ENCODE measurements at regions not wholly inside any gene's neighbourhood (a gene's known extent, or its start where the extent isn't known, plus 50 kb on each side); places are given as distances from the start of the nearest gene placed in this dataset.

DNA sequence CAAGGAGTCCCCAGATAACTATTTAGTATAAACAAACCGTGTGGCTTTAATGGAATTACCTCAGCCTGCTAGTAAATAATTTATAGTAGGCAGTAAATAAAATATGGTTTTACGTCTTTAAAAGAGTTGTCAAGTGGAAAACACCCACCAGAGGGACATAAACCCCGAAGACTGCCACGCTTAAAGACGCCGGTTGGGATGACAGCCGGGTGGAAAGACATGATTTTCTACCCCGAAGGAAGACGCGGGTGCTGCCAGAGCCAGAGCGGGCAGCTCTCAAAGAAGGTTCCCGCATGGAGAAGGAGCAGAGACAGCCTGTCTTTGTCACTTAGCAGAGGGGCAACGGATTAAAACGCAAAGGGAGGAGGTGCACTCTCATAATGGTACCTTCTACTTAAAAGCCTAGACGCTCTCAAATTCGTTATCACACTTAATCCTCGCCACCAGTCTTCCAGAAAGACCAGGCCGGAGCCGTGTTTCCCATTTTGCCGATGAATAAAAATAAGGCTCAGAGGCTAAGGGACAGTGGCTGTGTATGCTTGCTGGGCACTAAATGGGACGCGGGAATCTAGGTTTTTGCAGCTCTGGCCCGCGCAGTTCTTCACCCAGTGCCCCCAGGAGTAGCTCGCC, 140.5 kb upstream of the ZIC3 start:
- Mint-ChIP-seq H3K36me3 (peaks cover 2% of the 10 kb centered on the region), H3K27me3 (peaks cover 27% of the 10 kb centered on the region), H3K4me1 (ENCODE audit: low read depth) (peaks cover 12% of the 10 kb centered on the region), H3K9me3 (ENCODE audit: low read depth) (no peaks in the 10 kb centered on the region), H3K4me3 (no peak overlapping the region), H3K27ac (no peak overlapping the region)

DNA sequence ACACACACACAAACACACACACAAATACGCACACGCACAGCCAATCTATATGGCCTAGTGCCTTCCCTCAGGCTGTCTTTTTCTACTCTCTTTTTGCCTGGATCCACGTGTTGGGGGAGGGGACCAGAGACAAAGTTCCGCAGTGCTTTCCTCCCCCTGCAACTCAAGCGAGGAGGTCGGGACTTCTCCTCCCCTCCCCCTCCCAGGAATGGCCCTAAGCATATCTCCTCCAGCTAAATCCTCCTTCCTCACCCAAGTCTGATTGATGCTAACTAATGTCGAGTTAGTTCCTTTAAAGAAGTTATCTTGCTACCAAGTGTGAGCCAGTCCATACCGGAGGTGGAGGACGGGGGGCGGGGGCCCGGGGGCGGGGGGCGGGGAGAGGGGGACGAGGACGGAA, 141.2 kb upstream of the ZIC3 start:
- H3K4me1 Mint-ChIP-seq (ENCODE audit: low read depth): peaks cover 12% of the 10 kb centered on the region
- H3K4me3 Mint-ChIP-seq: no peak overlapping the region
- peaks cover 2% of the 10 kb centered on the region for H3K36me3 Mint-ChIP-seq
- H3K27ac Mint-ChIP-seq: no peak overlapping the region
- H3K9me3 Mint-ChIP-seq (ENCODE audit: low read depth): no peaks in the 10 kb centered on the region
- peaks cover 31% of the 10 kb centered on the region for H3K27me3 Mint-ChIP-seq

DNA sequence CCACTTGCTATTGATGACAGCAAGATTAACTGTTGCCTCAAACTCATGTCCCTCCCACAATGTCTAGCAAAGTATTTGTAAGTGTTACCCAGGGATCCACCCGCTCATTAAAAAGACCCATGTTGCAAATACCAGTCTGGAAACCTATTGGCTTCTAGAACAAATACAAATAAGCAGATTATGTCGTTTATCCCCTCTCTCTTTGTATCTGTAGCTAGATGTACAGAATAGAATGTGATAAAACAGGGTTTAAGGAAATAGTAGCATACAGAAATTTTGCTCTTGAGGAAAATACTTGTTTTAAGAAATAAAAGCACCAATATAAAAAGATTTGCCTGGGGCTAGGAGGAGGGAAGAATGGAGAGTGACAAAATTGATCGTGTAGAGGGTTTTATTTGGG, 142.7 kb upstream of the ZIC3 start:
- Mint-ChIP-seq H3K27me3 (peaks cover 29% of the 10 kb centered on the region), H3K4me3 (no peak overlapping the region), H3K36me3 (peaks cover 2% of the 10 kb centered on the region), H3K9me3 (ENCODE audit: low read depth) (no peaks in the 10 kb centered on the region), H3K27ac (no peak overlapping the region), H3K4me1 (ENCODE audit: low read depth) (peaks cover 8% of the 10 kb centered on the region)

DNA sequence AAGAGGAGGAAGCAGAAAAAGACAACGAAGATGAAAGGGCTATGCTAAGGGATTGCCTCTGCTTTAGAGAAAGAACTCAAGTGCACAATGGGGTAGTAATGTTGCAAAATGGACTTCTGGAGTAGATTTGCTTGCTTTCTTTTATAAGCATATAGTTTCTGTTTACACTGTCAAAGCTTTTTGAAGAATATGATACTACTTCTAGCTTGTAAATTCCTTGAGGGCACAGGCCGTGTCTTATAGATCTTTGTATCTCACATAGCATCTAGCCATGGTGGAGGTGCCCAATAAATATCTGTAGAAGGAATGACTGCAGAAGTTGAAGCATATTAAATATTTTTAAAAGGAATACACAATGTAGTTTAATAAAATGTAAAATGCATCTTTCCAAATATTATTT, 147.8 kb upstream of the ZIC3 start:
- Mint-ChIP-seq H3K27ac (no peak overlapping the region), H3K4me3 (no peak overlapping the region), H3K36me3 (no peaks in the 10 kb centered on the region), H3K9me3 (ENCODE audit: low read depth) (no peaks in the 10 kb centered on the region), H3K27me3 (peaks cover 19% of the 10 kb centered on the region), H3K4me1 (ENCODE audit: low read depth) (no peaks in the 10 kb centered on the region)

DNA sequence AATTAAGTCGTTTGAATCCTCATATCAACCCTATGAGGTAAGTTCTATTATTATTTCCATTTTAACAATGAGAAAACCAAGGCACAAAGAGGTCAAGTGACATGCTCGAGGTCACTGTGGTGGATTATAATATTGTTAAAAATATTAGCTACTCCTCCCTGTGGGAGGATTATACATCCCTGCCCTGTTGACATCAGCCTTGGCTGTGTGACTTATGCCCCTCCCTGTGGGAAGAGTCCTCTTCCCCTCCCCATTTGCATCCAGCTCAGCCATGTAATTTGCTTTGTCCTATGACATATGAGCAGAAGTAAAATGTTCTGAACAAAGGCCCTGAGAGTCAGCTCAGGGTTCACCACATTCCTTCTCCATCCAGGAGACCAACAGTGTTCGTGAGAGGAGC, 152.7 kb upstream of the ZIC3 start:
- Mint-ChIP-seq H3K27ac (no peak overlapping the region), H3K9me3 (ENCODE audit: low read depth) (no peaks in the 10 kb centered on the region), H3K27me3 (peaks cover 10% of the 10 kb centered on the region), H3K4me1 (ENCODE audit: low read depth) (no peaks in the 10 kb centered on the region), H3K4me3 (no peak overlapping the region), H3K36me3 (no peaks in the 10 kb centered on the region)

DNA sequence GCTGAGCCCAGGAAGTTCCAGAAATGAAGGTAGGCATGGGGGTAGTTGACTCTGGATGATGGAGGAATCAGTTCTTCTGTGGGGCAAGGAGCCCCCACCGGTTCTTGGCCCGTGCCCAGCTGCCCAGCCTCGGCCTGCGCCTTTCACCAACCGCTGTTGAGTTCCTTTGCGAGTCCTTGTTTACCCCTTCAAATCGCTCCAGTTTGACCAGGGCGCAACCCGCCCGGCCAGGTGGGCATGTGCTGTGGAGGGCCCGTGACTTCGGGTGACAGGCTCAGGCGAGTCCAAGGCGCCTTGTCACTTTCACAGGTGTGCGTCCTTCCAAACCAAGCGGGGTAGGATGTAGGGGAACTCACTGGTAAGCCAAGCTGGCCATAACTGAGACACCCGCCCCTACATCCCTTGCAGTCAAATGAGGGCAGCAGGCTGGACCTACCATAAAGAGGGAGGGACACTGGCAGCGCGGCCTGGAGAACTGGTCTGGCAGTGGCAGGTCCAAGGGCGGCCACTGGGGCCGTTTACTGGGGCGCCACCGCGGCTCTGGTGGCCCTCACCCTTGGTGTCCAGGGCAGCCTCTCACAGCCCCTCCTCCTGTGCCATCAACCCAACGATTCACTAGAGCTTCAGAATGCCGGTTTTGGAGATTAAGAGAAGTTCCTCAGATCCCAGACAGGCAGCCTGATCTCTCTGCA, 160.3 kb upstream of the ZIC3 start:
- Mint-ChIP-seq H3K4me3 (no peak overlapping the region), H3K9me3 (ENCODE audit: low read depth) (no peaks in the 10 kb centered on the region), H3K27me3 (peaks cover 4% of the 10 kb centered on the region), H3K4me1 (ENCODE audit: low read depth) (no peaks in the 10 kb centered on the region), H3K36me3 (no peaks in the 10 kb centered on the region), H3K27ac (no peak overlapping the region)

DNA sequence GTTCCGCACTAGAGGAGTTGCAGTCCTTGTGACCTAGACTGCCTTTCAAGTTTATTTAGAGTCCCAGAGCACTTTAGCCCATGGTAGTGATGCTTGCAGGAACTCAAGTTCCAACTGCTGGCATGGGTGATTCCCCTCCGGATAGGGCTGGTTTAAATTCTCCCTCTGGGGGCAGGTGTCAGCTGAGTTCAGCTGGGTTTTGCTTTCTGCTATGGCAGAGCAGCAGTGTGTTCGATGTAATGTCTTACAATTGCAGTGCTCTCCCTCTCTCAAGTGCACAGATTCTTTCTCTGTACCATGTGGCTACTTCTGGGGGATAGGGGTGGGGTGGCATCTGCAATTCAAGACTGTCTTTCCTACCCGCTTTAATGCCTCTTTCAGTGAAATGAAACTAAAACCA, 164.8 kb upstream of the ZIC3 start:
- Mint-ChIP-seq H3K4me1 (ENCODE audit: low read depth) (no peaks in the 10 kb centered on the region), H3K36me3 (no peaks in the 10 kb centered on the region), H3K27me3 (peaks cover 7% of the 10 kb centered on the region), H3K9me3 (ENCODE audit: low read depth) (no peaks in the 10 kb centered on the region), H3K27ac (no peak overlapping the region), H3K4me3 (no peak overlapping the region)

DNA sequence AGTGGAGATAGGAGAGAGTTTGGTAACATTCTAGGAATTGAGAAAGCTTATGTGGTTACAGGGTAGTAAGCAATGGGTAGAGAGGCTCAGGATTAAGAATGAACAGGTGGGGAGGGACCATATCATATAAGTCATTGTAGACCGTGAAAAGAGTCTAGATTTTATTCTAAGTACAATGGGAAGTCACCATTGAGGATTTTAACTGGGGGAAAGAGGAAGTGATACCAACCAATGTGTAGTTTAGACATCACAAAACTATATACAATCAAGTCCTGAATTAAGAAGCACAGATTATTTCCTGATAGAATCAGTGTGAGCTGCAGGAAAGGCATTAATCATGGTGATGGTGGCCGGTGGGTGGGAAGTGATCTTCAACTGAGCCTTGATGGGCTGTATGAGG, 178.3 kb upstream of the ZIC3 start:
- no peaks in the 10 kb centered on the region for H3K27me3 Mint-ChIP-seq
- no peaks in the 10 kb centered on the region for H3K9me3 Mint-ChIP-seq (ENCODE audit: low read depth)
- H3K27ac Mint-ChIP-seq: no peak overlapping the region
- H3K36me3 Mint-ChIP-seq: peaks cover 2% of the 10 kb centered on the region
- H3K4me1 Mint-ChIP-seq (ENCODE audit: low read depth): no peaks in the 10 kb centered on the region
- no peak overlapping the region for H3K4me3 Mint-ChIP-seq

DNA sequence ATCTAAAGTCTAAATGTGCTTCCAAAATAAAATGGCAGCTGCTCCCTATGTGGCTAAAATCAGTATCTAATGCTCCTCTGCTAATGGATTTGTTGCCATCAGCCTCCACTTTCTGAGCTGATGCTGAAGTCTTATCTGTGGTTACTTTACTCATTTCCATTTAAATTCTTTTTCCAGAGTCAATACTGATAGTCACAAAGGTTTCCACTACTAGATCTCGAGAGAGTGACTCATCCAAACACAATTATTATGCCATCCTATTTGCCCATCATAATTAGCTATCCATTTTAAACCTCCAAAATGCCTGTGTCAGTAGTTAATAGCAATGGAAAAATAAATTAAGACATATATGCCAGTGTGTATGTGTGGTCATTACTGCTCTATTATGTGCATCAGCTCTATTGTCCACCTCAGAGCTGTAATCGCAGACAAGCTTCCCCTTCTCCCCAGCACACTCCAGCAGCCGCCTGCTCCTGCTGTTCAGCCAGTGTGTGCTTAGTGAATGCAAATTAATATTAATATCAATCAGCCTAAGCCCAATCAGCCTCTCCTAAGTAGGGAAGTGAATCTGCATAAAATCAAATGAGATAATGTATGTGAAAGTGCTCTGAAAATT, 199.8 kb upstream of the ZIC3 start:
- Mint-ChIP-seq H3K9me3 (ENCODE audit: low read depth) (no peaks in the 10 kb centered on the region), H3K27me3 (peaks cover 2% of the 10 kb centered on the region), H3K27ac (no peak overlapping the region), H3K36me3 (no peaks in the 10 kb centered on the region), H3K4me3 (no peak overlapping the region), H3K4me1 (ENCODE audit: low read depth) (no peaks in the 10 kb centered on the region)

DNA sequence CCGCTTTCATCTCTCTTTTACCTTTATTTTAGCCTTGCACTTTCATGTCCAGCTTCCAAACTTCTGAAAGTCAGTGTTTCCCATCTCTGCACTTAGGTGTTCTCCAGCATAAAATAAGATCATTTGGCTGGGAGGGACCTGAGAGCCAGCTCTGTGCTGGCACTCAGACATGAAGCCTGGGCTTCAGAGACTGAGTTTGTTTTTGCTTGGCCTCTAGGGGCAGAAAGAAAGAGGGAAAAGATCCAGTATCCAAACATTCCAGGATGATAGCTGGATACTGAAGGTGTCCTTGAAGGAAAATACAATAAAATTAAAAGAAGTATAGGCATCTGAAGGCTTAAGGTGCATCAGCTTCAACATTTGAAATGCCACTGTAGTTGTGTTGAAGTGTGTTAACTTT, 202.4 kb upstream of the ZIC3 start:
- no peaks in the 10 kb centered on the region for H3K4me1 Mint-ChIP-seq (ENCODE audit: low read depth)
- H3K27me3 Mint-ChIP-seq: peaks cover 2% of the 10 kb centered on the region
- H3K4me3 Mint-ChIP-seq: no peak overlapping the region
- no peak overlapping the region for H3K27ac Mint-ChIP-seq
- no peaks in the 10 kb centered on the region for H3K36me3 Mint-ChIP-seq
- no peaks in the 10 kb centered on the region for H3K9me3 Mint-ChIP-seq (ENCODE audit: low read depth)

DNA sequence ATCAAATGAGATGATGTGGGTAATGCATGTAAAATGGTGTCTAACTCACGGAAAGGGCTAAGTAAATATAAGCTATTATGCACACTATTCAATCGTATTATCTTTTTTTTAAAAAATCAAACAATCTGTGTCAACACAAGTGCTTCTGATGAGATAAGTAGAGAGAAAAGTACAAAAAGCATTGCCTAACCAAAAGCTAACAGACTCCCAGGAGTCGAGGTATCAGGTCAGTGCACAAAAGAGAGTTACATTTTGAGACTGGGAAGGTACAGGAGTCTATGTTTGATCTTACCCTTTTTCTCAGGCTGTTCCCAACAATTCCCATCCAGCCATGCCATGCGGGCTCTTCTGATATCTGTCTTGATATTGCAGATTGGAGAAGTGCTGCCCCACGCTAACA, 203.3 kb upstream of the ZIC3 start:
- H3K4me3 Mint-ChIP-seq: no peak overlapping the region
- H3K36me3 Mint-ChIP-seq: no peaks in the 10 kb centered on the region
- no peak overlapping the region for H3K27ac Mint-ChIP-seq
- H3K4me1 Mint-ChIP-seq (ENCODE audit: low read depth): no peaks in the 10 kb centered on the region
- H3K27me3 Mint-ChIP-seq: peaks cover 2% of the 10 kb centered on the region
- no peaks in the 10 kb centered on the region for H3K9me3 Mint-ChIP-seq (ENCODE audit: low read depth)

DNA sequence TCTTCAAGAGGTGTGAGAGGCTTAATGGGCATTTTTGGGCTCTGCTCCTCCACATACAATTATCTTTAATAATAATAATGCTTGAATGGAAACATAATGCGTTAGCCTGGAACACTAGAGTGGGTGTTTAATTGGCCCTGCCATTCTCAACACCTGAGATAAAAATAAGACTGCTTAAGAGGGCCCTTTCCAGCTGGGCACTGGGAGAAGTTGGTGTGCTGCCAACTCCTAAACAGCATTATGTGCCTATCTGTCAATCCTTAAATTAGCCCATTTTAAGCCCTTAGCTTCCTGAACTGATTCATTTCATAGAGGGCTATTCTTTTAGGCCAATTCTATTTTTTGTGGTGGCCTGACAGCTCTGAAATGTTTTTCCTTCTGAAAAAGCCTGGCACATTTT, 211.1 kb upstream of the ZIC3 start:
- Mint-ChIP-seq H3K4me1 (ENCODE audit: low read depth) (no peaks in the 10 kb centered on the region), H3K27me3 (no peaks in the 10 kb centered on the region), H3K9me3 (ENCODE audit: low read depth) (no peaks in the 10 kb centered on the region), H3K27ac (no peak overlapping the region), H3K36me3 (no peaks in the 10 kb centered on the region), H3K4me3 (no peak overlapping the region)

DNA sequence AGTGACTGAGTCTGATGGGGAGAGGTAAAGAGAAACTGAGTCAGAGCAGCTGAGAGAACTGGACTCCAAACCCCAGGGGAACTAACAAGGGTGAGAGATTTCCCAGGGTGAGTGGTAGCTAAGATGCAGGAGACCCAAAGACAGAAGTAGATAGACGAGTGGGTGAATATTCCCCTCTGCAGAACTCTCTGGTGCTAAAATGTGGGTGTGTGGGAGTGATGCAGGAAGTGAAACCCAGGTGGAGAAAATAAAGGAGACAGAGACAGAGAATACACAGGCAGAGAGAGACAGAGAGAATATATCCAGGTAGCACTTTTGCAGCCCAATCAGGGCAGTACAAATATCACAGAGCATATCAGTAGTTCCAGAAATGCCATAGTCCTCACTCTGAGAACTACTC, 212.5 kb upstream of the ZIC3 start:
- no peak overlapping the region for H3K4me3 Mint-ChIP-seq
- no peaks in the 10 kb centered on the region for H3K4me1 Mint-ChIP-seq (ENCODE audit: low read depth)
- no peaks in the 10 kb centered on the region for H3K36me3 Mint-ChIP-seq
- no peak overlapping the region for H3K27ac Mint-ChIP-seq
- no peaks in the 10 kb centered on the region for H3K9me3 Mint-ChIP-seq (ENCODE audit: low read depth)
- no peaks in the 10 kb centered on the region for H3K27me3 Mint-ChIP-seq

DNA sequence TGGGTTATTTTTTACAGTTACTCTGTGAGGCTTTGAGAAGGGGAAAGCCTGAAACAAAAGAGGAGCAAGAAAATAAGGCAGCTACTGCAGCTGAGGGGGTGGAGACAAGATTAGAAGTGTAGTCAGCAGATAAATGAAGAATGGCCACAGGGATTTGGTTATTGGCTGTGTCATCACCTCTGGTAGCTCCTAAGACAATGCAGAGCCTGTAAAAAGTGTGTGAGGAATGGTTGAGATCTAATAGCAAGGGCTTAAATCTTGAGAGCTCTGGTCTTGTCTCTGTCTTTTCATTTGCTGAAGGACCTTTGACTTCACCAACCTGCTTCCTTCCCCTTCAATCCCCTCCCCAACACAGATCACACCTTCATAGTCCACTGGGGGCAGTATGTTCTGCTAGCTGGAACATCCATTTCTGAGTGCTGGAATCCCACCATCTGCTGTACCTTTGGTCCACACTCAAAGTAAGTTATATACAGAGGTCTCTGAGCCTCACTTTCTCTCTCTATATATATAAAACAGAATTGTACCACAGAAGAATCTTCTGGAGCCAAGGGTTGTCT, 213.7 kb upstream of the ZIC3 start:
- Mint-ChIP-seq H3K27me3 (no peaks in the 10 kb centered on the region), H3K9me3 (ENCODE audit: low read depth) (no peaks in the 10 kb centered on the region), H3K4me3 (no peak overlapping the region), H3K36me3 (no peaks in the 10 kb centered on the region), H3K4me1 (ENCODE audit: low read depth) (no peaks in the 10 kb centered on the region), H3K27ac (no peak overlapping the region)

DNA sequence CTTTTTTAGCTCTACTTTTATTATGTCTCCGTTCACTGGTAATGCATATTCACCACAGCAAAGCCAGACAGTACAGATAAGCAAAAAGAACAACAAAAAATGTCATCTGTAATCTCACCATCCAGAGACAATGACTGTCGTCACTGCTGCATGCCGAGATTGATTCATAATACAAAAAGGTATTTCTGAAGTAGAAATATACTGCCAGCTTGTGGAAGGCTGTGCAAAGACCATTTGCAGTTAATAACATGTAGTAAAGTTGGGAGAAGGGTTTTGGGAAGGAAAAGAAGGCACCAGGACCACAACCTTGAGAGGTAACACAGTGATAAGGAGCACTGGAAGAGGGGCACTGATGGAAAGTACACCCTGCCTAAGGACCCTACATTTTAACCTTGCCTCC, 223.0 kb upstream of the ZIC3 start:
- H3K4me3 Mint-ChIP-seq: no peak overlapping the region
- H3K27ac Mint-ChIP-seq: no peak overlapping the region
- no peaks in the 10 kb centered on the region for H3K9me3 Mint-ChIP-seq (ENCODE audit: low read depth)
- H3K4me1 Mint-ChIP-seq (ENCODE audit: low read depth): no peaks in the 10 kb centered on the region
- H3K27me3 Mint-ChIP-seq: no peaks in the 10 kb centered on the region
- H3K36me3 Mint-ChIP-seq: no peaks in the 10 kb centered on the region

All from activated naive CD8-positive, alpha-beta T cell (primary cell).